Mammary epithelial cell (primary cell): ENCODE measurements at regions not wholly inside any gene's neighbourhood (a gene's known extent, or its start where the extent isn't known, plus 50 kb on each side); places are given as distances from the start of the nearest gene placed in this dataset.

Experiments
- CTCF ChIP-seq, 2 donors: IDR thresholded peaks in 1 of 2; conservative IDR thresholded peaks in 1 of 2; 2 replicates each; pipeline ENCODE4 v1.5.1; 2011 to 2012; ENCODE audit warnings: inconsistent platforms in 2 of 2, low read length in 2 of 2, mild to moderate bottlenecking in 2 of 2, control low read depth in 1 of 2, low read depth in 1 of 2; ENCODE audit not compliant: insufficient read depth in 1 of 2; ENCODE audit errors: extremely low read depth in 1 of 2
- EZH2 ChIP-seq: IDR thresholded peaks from 2 replicates; pipeline ENCODE4 v1.6.1; 2012; ENCODE audit warnings: low read length, inconsistent platforms, borderline replicate concordance

- no peak for TF ChIP-seq CTCF (conservative IDR thresholded peaks at IDR 0.05 in 1 of 2, IDR thresholded peaks at IDR 0.05 in 1 of 2; ENCODE audit: extremely low read depth in 1 of 2, insufficient read depth in 1 of 2, low read depth in 1 of 2, low read length in 2 of 2)
- no peak for TF ChIP-seq EZH2
These were observed 1273.3 kb upstream of the ATXN8OS start for GRCh38 chr13:68834375-68834774.
